Testis (tissue), 2 donors: ENCODE measurements at regions not wholly inside any gene's neighbourhood (a gene's known extent, or its start where the extent isn't known, plus 50 kb on each side); places are given as distances from the start of the nearest gene placed in this dataset.

Source experiments
- DNase-seq: peaks from one replicate; pipeline ENCODE4 v3.0.0-alpha.2; 2019
- H3K27ac ChIP-seq, 2 donors: fragments of 200-600 bp; sonication (generic); one replicate each; pipeline ENCODE4 v1.5.1; 2019
- H3K27me3 ChIP-seq: fragments of 200-600 bp; sonication (generic); one replicate; pipeline ENCODE4 v1.5.1; 2019
- H3K36me3 ChIP-seq: fragments of 200-600 bp; sonication (generic); one replicate; pipeline ENCODE4 v1.5.1; 2017; ENCODE audit warnings: low read depth; ENCODE audit errors: missing control alignments
- H3K4me1 ChIP-seq: fragments of 200-600 bp; sonication (generic); one replicate; pipeline ENCODE4 v1.5.1; 2019
- H3K4me3 ChIP-seq, 2 donors: fragments of 200-600 bp; sonication (generic); one replicate each; pipeline ENCODE4 v1.5.1; 2017 to 2019
- H3K9me3 ChIP-seq: fragments of 200-600 bp; sonication (generic); one replicate; pipeline ENCODE4 v1.5.1; 2017
- POLR2A ChIP-seq: fragments of 450-650 bp; IDR thresholded peaks from one replicate; pipeline ENCODE4 v1.6.1; 2017; ENCODE audit warnings: antibody characterized with exemption, mild to moderate bottlenecking, moderate library complexity
- WGBS, 2 donors: methylation state at CpG; one replicate each; pipeline ENCODE4 v1.1.5; 2018; 5-methylcytosine and 5-hydroxymethylcytosine counted together
- intact Hi-C: fragments of 100-400 bp; cut with DNase I; formaldehyde crosslinking; loops from one replicate; pipeline ENCODE4 v1.15.1; 2023; ENCODE audit warnings: low total_unique reads
- TF ChIP-seq, protein P1 (sequence below), 3 experiments: fragments of 450-650 bp in 2 of 3; fragments of 200-600 bp in 1 of 3; sonication (generic) in 1 of 3; IDR thresholded peaks; one replicate each; pipeline ENCODE4 v1.5.1; 2016 to 2019; ENCODE audit warnings: antibody characterized with exemption in 3 of 3, mild to moderate bottlenecking in 2 of 3, moderate library complexity in 1 of 3

DNA sequence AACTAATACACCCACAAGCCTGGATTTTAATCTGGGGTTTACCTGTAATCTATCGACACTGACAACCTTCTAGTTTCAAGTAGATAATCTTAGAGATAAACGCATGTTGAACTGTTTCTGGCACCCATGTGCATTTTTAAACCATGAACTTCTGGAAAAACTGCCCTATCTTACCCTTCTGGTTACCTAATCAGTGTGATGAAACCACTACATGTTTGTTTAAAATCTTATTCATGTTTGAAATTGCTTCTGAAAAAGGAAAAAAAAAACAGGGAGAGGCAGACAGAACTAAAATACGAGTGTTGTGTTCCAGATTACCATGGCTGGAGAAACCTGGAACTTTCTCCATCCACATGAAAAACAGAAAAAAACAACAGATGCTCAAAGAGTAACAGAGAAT, 139.3 kb downstream of the MID1IP1 start:
- Histone ChIP-seq H3K9me3 (no peaks in the 10 kb centered on the region), H3K27ac (no peak overlapping the region), H3K4me3 (no peak overlapping the region), H3K36me3 (no peaks in the 10 kb centered on the region), H3K27me3 (no peaks in the 10 kb centered on the region), H3K4me1 (no peaks in the 10 kb centered on the region)
- DNase-seq: no peak
- intact Hi-C loops: no loop called here
- WGBS, 2 donors: 86 to 90% methylated on average over 3 of the region's 3 CpGs
- TF ChIP-seq, protein P1, sequence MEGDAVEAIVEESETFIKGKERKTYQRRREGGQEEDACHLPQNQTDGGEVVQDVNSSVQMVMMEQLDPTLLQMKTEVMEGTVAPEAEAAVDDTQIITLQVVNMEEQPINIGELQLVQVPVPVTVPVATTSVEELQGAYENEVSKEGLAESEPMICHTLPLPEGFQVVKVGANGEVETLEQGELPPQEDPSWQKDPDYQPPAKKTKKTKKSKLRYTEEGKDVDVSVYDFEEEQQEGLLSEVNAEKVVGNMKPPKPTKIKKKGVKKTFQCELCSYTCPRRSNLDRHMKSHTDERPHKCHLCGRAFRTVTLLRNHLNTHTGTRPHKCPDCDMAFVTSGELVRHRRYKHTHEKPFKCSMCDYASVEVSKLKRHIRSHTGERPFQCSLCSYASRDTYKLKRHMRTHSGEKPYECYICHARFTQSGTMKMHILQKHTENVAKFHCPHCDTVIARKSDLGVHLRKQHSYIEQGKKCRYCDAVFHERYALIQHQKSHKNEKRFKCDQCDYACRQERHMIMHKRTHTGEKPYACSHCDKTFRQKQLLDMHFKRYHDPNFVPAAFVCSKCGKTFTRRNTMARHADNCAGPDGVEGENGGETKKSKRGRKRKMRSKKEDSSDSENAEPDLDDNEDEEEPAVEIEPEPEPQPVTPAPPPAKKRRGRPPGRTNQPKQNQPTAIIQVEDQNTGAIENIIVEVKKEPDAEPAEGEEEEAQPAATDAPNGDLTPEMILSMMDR (IDR thresholded peaks at IDR 0.05): no peak
- no peak for TF ChIP-seq POLR2A

DNA sequence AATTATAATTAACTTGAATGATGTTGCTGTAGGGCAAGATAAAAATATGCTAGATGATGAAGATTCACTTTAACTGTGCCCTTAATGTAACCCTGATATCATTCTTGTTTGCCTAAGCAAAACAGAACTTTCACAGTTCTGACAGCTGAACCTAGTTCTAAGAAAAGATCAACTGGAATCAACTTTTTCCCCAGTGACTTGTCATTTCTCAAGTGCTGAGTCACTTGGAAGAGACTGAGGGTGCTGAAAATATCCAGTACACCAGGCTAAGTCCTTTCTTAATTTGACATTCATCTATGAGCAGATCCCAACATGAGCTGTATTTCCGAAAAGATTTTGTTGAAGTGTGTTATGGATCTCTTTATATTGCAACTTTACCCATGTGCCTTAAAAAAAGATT, 140.4 kb downstream of the MID1IP1 start:
- 89 to 100% methylated on average over 1 of the region's 1 CpG for WGBS, 2 donors
- DNase-seq: no peak
- Histone ChIP-seq H3K27me3 (no peaks in the 10 kb centered on the region), H3K36me3 (no peaks in the 10 kb centered on the region), H3K4me1 (no peaks in the 10 kb centered on the region), H3K4me3 (no peak overlapping the region), H3K27ac (no peak overlapping the region), H3K9me3 (no peaks in the 10 kb centered on the region)
- no peak for TF ChIP-seq POLR2A
- TF ChIP-seq, protein P1 (IDR thresholded peaks at IDR 0.05): no peak
- intact Hi-C loops: no loop called here

DNA sequence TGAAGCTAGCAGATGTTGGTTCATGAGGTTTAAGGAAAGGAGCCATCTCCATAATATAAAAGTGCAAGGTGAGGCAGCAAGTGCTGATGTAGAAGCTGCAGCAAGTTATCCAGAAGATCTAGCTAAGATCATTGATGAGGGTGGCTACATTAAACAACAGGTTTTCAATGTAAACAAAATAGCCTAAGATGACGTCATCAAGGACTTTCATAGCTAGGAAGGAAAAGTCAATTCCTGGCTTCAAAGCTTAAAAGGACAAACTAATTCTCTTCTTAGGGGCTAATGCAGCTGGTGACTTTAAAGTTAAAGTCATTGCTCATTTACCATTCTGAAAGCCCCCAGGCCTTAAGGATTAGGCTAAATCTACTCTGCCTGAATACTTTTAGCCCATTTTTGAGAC, 141.9 kb downstream of the MID1IP1 start:
- no peaks in the 10 kb centered on the region for H3K9me3 ChIP-seq
- H3K27ac ChIP-seq: no peak overlapping the region
- no peaks in the 10 kb centered on the region for H3K4me1 ChIP-seq
- 81 to 100% methylated on average over 1 of the region's 1 CpG for WGBS, 2 donors
- no peak for TF ChIP-seq POLR2A
- TF ChIP-seq, protein P1 (IDR thresholded peaks at IDR 0.05): no peak
- no peaks in the 10 kb centered on the region for H3K36me3 ChIP-seq
- intact Hi-C loops: no loop called here
- no peaks in the 10 kb centered on the region for H3K27me3 ChIP-seq
- H3K4me3 ChIP-seq: no peak overlapping the region
- no peak for DNase-seq

DNA sequence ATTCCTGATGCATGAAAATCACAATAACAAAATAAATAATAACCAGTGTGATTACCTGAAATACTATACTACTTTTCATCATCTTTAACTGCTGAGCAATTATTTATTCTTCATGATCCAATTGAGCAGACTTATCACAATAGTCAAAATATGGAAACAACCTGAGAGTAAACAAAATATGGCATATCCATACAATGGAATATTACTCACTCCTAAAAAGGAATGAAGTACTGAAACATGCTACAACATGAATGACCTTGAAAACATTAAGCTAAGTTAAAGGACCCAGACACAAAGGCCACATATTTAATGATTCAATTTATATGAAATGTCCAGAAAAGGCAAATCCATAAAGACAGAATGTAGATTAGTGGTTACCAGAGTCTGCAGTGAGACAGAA, 146.8 kb downstream of the MID1IP1 start:
- TF ChIP-seq, protein P1 (IDR thresholded peaks at IDR 0.05): no peak
- TF ChIP-seq POLR2A: no peak
- no peak overlapping the region for H3K4me3 ChIP-seq
- H3K36me3 ChIP-seq: no peaks in the 10 kb centered on the region
- no peak for DNase-seq
- intact Hi-C loops: no loop called here
- H3K9me3 ChIP-seq: no peaks in the 10 kb centered on the region
- H3K27ac ChIP-seq: no peak overlapping the region
- no peaks in the 10 kb centered on the region for H3K4me1 ChIP-seq
- no peaks in the 10 kb centered on the region for H3K27me3 ChIP-seq

DNA sequence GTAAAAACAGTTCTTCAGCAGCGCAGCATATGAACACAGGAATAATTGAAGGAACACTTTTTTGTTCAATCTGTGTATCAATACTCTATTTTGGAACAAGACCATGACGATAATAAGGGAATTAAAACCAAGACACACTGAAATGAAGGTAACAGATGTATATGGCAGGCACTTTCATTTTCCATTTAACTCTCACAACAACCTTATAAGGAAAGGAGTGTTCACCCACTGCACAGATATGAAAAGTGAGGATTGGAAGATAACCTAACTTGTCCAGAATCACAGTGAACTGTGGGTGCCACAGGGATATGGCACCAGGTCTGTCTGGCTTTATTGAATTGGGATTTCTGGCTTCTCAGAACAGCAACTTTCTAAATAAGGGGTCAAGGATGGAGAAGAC, 153.3 kb downstream of the MID1IP1 start:
- H3K4me1 ChIP-seq: no peaks in the 10 kb centered on the region
- H3K4me3 ChIP-seq: no peak overlapping the region
- H3K9me3 ChIP-seq: no peaks in the 10 kb centered on the region
- TF ChIP-seq, protein P1 (IDR thresholded peaks at IDR 0.05): no peak
- no peak for TF ChIP-seq POLR2A
- intact Hi-C loops: no loop called here
- 88 to 89% methylated on average over 2 of the region's 2 CpGs for WGBS, 2 donors
- H3K27me3 ChIP-seq: no peaks in the 10 kb centered on the region
- no peaks in the 10 kb centered on the region for H3K36me3 ChIP-seq
- H3K27ac ChIP-seq: no peak overlapping the region
- no peak for DNase-seq
